MCF 10A (cell line): ENCODE measurements at regions not wholly inside any gene's neighbourhood (a gene's known extent, or its start where the extent isn't known, plus 50 kb on each side); places are given as distances from the start of the nearest gene placed in this dataset.
A peak's percentile ranks its signal among the peaks of the same experiment; 100 is the strongest.

Experiments used
- BruUV-seq: library from RNA; stranded (reverse); fragments of 400-500 nt; replicated peaks from 2 replicates; lab custom pipeline; 2021; lab: Mats Ljungman, UMichigan
- CTCF ChIA-PET: fragments of 300-600 bp; sonication (Branson Sonifier 250); formaldehyde crosslinking; extraction: SDS; loops from one replicate; lab custom pipeline; 2021; ENCODE audit warnings: antibody characterized with exemption, inconsistent platforms; lab: Yijun Ruan, JAX
- POLR2A ChIA-PET: fragments of 300-600, 350-650 bp; sonication (Branson Sonifier 250); formaldehyde crosslinking; extraction: SDS; loops from one replicate; lab custom pipeline; 2020; ENCODE audit warnings: antibody characterized with exemption, inconsistent platforms; lab: Yijun Ruan, JAX
- DNase-seq: peaks from one replicate; pipeline ENCODE4 v3.0.0-alpha.2; 2018; ENCODE audit not compliant: unreplicated experiment
- H3K27ac Mint-ChIP-seq: one replicate; pipeline ENCODE4 v1.8.0; 2022; ENCODE audit warnings: mild to moderate bottlenecking, low read depth, mixed read lengths; ENCODE audit not compliant: unreplicated experiment
- H3K27me3 Mint-ChIP-seq: one replicate; pipeline ENCODE4 v1.8.0; 2022; ENCODE audit warnings: mixed read lengths; ENCODE audit not compliant: insufficient read depth, unreplicated experiment
- H3K36me3 Mint-ChIP-seq: one replicate; pipeline ENCODE4 v1.8.0; 2022; ENCODE audit warnings: mild to moderate bottlenecking, moderate library complexity, mixed read lengths; ENCODE audit not compliant: insufficient read depth, unreplicated experiment
- H3K4me1 Mint-ChIP-seq: one replicate; pipeline ENCODE4 v1.8.0; 2022; ENCODE audit warnings: mixed read lengths; ENCODE audit not compliant: insufficient read depth, unreplicated experiment
- H3K4me3 Mint-ChIP-seq: one replicate; pipeline ENCODE4 v1.8.0; 2022; ENCODE audit warnings: mild to moderate bottlenecking, moderate library complexity, mixed read lengths; ENCODE audit not compliant: unreplicated experiment
- H3K9me3 Mint-ChIP-seq: one replicate; pipeline ENCODE4 v1.8.0; 2022; ENCODE audit warnings: mixed read lengths; ENCODE audit not compliant: unreplicated experiment
- intact Hi-C: fragments of 100-400 bp; cut with micrococcal nuclease; formaldehyde crosslinking; loops from 2 replicates; pipeline ENCODE4 v1.14.1; 2022
- TF ChIP-seq, protein P1 (sequence below): fragments of 200-600 bp; IDR thresholded peaks from one replicate; pipeline ENCODE4 v1.8.0; 2022; ENCODE audit warnings: antibody characterized with exemption, mild to moderate bottlenecking; ENCODE audit not compliant: unreplicated experiment

DNA sequence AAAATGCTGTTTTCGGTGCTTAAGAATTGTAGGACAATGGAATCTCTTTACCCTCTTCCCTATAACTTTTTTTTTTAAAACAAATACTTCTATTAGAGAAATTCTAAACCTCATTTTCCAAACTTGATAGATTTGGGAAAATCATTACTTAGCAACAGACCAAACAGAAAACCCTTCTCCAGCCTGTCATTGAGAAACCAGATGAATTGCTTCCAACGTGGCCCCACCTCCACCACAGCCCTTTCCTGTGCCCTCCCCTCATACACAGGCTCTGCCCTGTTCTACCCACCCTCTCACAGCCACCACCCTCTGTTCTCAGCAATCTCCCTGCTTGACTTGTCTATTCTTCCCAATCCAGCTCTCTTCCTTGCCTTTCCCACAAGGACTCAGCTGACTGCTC lies 221.2 kb downstream of the DMRT2 start:
- Mint-ChIP-seq H3K27me3 (no peaks in the 10 kb centered on the region), H3K9me3 (no peaks in the 10 kb centered on the region), H3K4me3 (no peak overlapping the region), H3K27ac (no peak overlapping the region), H3K4me1 (peaks cover 10% of the 10 kb centered on the region), H3K36me3 (no peaks in the 10 kb centered on the region)
- TF ChIP-seq, protein P1, sequence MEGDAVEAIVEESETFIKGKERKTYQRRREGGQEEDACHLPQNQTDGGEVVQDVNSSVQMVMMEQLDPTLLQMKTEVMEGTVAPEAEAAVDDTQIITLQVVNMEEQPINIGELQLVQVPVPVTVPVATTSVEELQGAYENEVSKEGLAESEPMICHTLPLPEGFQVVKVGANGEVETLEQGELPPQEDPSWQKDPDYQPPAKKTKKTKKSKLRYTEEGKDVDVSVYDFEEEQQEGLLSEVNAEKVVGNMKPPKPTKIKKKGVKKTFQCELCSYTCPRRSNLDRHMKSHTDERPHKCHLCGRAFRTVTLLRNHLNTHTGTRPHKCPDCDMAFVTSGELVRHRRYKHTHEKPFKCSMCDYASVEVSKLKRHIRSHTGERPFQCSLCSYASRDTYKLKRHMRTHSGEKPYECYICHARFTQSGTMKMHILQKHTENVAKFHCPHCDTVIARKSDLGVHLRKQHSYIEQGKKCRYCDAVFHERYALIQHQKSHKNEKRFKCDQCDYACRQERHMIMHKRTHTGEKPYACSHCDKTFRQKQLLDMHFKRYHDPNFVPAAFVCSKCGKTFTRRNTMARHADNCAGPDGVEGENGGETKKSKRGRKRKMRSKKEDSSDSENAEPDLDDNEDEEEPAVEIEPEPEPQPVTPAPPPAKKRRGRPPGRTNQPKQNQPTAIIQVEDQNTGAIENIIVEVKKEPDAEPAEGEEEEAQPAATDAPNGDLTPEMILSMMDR: no peak
- ChIA-PET POLR2A (no interaction called here), CTCF (no interaction called here)
- no TSS peak for BruUV-seq
- intact Hi-C loops: no loop called here
- DNase-seq: no peak

DNA sequence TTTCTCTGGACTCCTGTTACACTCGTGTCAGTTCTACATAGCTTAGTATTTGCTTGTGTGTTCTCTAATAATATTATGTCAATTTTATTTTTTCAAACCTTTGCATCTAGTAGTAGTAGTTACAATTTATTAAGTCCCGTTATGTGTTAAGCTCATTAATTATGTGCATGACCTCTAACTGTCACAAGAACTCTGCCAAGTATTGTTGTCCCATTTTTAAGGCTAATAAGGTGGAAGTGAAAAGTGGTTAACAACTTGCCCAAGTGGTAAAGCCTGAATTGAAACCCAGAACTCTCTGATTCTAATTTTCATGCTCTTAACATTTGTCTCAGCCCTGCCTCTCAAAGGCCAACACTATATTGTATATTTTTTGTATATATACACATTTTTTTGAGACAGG lies 221.6 kb downstream of the DMRT2 start:
- no peaks in the 10 kb centered on the region for H3K36me3 Mint-ChIP-seq
- peaks cover 9% of the 10 kb centered on the region for H3K4me1 Mint-ChIP-seq
- ChIA-PET CTCF (no interaction called here), POLR2A (no interaction called here)
- no peaks in the 10 kb centered on the region for H3K27me3 Mint-ChIP-seq
- no peak overlapping the region for H3K4me3 Mint-ChIP-seq
- intact Hi-C loops: no loop called here
- no TSS peak for BruUV-seq
- DNase-seq: no peak
- no peaks in the 10 kb centered on the region for H3K9me3 Mint-ChIP-seq
- H3K27ac Mint-ChIP-seq: no peak overlapping the region
- TF ChIP-seq, protein P1: no peak

DNA sequence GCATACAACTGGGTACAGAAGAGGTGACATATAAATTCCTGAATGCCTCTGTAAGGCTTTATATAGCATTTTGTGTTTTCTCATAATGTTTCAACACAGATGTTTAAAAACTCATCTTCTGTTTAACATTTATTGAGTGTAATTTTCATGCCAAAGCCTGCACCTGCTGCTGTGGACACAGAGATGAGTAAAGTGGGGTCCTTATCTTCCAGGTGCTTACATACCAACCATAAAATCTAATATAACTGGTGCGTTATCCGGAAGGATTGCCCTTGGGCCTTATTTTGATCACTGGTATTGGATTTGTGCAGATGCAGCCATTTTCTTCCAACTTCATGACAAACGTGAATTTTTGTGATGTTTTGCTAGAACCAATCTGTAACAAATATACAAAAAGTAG lies 222.3 kb downstream of the DMRT2 start:
- BruUV-seq: no TSS peak
- TF ChIP-seq, protein P1: no peak
- Mint-ChIP-seq H3K4me1 (peaks cover 2% of the 10 kb centered on the region), H3K27ac (no peak overlapping the region), H3K4me3 (no peak overlapping the region), H3K27me3 (no peaks in the 10 kb centered on the region), H3K9me3 (no peaks in the 10 kb centered on the region), H3K36me3 (no peaks in the 10 kb centered on the region)
- CTCF ChIA-PET: no interaction called here
- POLR2A ChIA-PET: no interaction called here
- intact Hi-C loops: no loop called here
- no peak for DNase-seq

DNA sequence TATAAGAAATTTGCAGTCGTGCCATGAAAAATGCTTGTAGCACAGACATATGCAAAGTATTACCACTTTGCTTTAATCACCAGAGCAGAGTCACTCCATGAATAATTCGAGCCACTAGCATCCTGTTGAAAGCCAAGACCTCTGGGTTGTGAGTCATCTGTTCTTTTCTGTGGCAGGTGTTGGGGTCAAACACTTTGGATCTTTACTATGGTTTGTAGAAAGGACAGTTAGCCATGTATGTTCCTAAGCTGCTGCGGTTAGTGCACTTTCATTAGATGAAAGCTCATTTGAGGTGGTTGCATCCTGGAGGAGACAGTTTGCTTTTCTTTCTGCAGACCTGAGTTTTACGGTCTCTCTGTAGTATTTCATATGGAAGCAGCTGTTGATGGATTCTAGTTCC lies 223.7 kb downstream of the DMRT2 start:
- peak; percentile 16 for DNase-seq
- TF ChIP-seq, protein P1: no peak
- ChIA-PET CTCF (interaction anchor here (0.7 to 1.0 kb wide), 3 partner anchors 10 to 459 kb away, joined by 3 to 4 read pairs (median 3); no protein-coding TSS in a partner anchor), POLR2A (no interaction called here)
- intact Hi-C loops: no loop called here
- H3K27ac Mint-ChIP-seq: no peak overlapping the region
- no TSS peak for BruUV-seq
- H3K36me3 Mint-ChIP-seq: no peaks in the 10 kb centered on the region
- H3K27me3 Mint-ChIP-seq: no peaks in the 10 kb centered on the region
- no peaks in the 10 kb centered on the region for H3K4me1 Mint-ChIP-seq
- H3K9me3 Mint-ChIP-seq: no peaks in the 10 kb centered on the region
- no peak overlapping the region for H3K4me3 Mint-ChIP-seq
